ENCODE measurements at regions not wholly inside any gene's neighbourhood (a gene's known extent, or its start where the extent isn't known, plus 50 kb on each side); places are given as distances from the start of the nearest gene placed in this dataset.

DNA sequence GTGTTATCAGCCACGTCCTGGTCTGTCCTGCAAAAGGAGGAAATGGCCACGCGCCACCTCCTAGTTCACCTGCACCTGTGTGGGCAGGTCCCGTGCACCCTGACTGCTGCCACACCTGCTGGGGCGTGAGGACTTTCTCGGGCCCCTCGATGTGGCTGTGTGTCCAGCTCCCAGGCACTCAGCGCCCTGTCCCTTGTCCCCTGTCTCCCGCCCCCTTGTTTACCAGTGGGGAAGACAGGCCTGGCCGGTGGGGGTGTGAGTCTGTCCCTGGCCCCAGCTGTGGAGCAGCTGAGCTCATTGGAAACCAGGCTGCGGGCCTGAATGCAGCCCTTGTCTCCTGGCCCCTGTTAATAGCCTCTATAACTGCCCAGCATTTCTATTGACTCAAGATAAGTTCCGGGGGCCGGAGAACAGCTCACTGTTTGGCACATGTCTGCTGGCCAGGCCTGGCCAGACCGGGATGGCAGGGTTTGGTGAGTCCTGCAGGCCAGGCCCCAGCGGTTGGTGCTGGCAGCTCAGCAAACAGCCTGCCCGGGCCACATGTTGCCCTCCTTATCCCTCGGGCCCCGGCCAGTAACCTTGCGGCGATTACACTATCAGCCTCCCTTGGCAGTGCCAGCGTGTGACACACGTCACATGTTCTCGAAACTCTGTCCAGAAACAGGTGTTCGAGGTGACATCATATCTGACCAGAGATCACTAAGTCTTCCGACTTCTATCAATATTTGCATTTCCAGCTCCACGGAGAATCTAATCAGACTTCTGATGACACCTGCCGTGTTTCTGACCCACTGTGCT lies 52.1 kb downstream of the FOXL3 start:
- no peak overlapping the region for H3K9ac ChIP-seq (ENCODE audit: low read length)
- no peaks in the 10 kb centered on the region for H3K27me3 ChIP-seq (ENCODE audit: insufficient read depth, low read length)
- H3K36me3 ChIP-seq (ENCODE audit: control insufficient read depth in 1 of 2, insufficient read depth in 2 of 2, low read length in 2 of 2): no peaks in the 10 kb centered on the region
- H3K4me3 ChIP-seq (replicated peaks in 1 of 2; ENCODE audit: low read depth in 1 of 2, low read length in 2 of 2): no peak overlapping the region
- CTCF ChIA-PET: no interaction called here
- intact Hi-C loops (cut with micrococcal nuclease): no loop called here
- H4K20me1 ChIP-seq (ENCODE audit: insufficient read depth): no peaks in the 10 kb centered on the region
- DNase-seq (ENCODE audit: low read depth, low spot score) (no peak), ATAC-seq (no peak)
- no peak overlapping the region for H3K4me2 ChIP-seq (ENCODE audit: low read length)
- H3K9me2 ChIP-seq (ENCODE audit: insufficient read depth): no peaks in the 10 kb centered on the region
- RAD21 ChIA-PET (ENCODE audit: low non-redundant PET in 1 of 2, low total read pairs in 2 of 2, uncharacterized antibody in 2 of 2, unreplicated experiment in 2 of 2): no interaction called here
- H3K27ac ChIP-seq (ENCODE audit: low read depth, low read length): no peak overlapping the region
- TF ChIP-seq JUND (IDR thresholded peaks at IDR 0.05): no peak
- no peak for TF ChIP-seq POLR2A (IDR thresholded peaks at IDR 0.05; ENCODE audit: borderline replicate concordance, extremely low read depth, insufficient read depth, insufficient read length)
- TF ChIP-seq EZH2phosphoT487 (IDR thresholded peaks at IDR 0.05; ENCODE audit: borderline replicate concordance): no peak
- TF ChIP-seq ZNF274 (IDR thresholded peaks at IDR 0.05; ENCODE audit: low read depth, low read length): no peak
- TF ChIP-seq, protein P1, sequence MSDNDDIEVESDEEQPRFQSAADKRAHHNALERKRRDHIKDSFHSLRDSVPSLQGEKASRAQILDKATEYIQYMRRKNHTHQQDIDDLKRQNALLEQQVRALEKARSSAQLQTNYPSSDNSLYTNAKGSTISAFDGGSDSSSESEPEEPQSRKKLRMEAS (IDR thresholded peaks at IDR 0.05): no peak
- TF ChIP-seq EGR1 (IDR thresholded peaks at IDR 0.05; ENCODE audit: low read depth): no peak
- TF ChIP-seq YY1 (IDR thresholded peaks at IDR 0.05; ENCODE audit: extremely low read depth, insufficient replicate concordance, low read depth, low read length): no peak
- H3K9me3 ChIP-seq (ENCODE audit: control insufficient read depth in 1 of 2, insufficient read depth in 1 of 2, low read depth in 1 of 2, low read length in 2 of 2): no peaks in the 10 kb centered on the region
- H2AFZ ChIP-seq (ENCODE audit: low read depth, low read length, poor library complexity, severe bottlenecking): no peak overlapping the region
- POLR2A ChIA-PET: no interaction called here
- BruUV-seq (replicated peaks): no TSS peak
- no peaks in the 10 kb centered on the region for H3K4me1 ChIP-seq (ENCODE audit: control insufficient read depth in 1 of 2, insufficient read depth in 2 of 2, low read length in 2 of 2)
- no peaks in the 10 kb centered on the region for H3K79me2 ChIP-seq (ENCODE audit: insufficient read depth, low read length)

DNA sequence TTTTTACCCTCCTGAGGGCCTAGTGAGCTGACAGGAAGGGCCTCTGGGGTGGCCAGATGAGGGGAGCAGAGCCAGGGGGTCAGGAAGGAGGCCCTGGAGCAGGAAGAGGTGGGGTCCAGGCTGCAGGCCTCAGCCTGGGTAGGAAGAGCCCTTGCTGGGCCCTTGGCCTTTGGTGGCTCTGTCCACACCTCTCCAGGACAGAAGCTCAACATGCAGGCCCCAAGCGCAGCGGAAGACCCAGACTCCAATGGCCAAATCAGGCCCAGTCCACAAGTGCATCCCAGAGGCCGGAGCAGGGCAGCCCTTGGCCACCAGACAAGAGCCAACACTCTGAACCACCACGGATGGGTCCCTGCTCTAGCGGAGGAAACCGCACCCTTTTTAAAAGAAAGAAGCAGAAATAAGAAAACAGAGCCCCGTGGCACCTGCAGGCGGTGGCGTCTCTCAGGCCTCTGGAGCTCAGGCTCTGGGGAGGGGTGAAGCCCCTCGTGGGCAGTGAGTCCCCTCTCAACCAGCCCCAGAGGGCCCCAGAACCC lies 52.8 kb downstream of the FOXL3 start:
- no peaks in the 10 kb centered on the region for H3K4me1 ChIP-seq (ENCODE audit: control insufficient read depth in 1 of 2, insufficient read depth in 2 of 2, low read length in 2 of 2)
- intact Hi-C loops (cut with micrococcal nuclease): no loop called here
- H3K4me2 ChIP-seq (ENCODE audit: low read length): no peak overlapping the region
- H3K36me3 ChIP-seq (ENCODE audit: control insufficient read depth in 1 of 2, insufficient read depth in 2 of 2, low read length in 2 of 2): no peaks in the 10 kb centered on the region
- H3K27me3 ChIP-seq (ENCODE audit: insufficient read depth, low read length): no peaks in the 10 kb centered on the region
- H4K20me1 ChIP-seq (ENCODE audit: insufficient read depth): no peaks in the 10 kb centered on the region
- RAD21 ChIA-PET (ENCODE audit: low non-redundant PET in 1 of 2, low total read pairs in 2 of 2, uncharacterized antibody in 2 of 2, unreplicated experiment in 2 of 2): no interaction called here
- CTCF ChIA-PET: no interaction called here
- DNase-seq (ENCODE audit: low read depth, low spot score) (no peak), ATAC-seq (no peak)
- no peaks in the 10 kb centered on the region for H3K9me2 ChIP-seq (ENCODE audit: insufficient read depth)
- POLR2A ChIA-PET: no interaction called here
- H3K9ac ChIP-seq (ENCODE audit: low read length): no peak overlapping the region
- no TSS peak for BruUV-seq (replicated peaks)
- no peaks in the 10 kb centered on the region for H3K9me3 ChIP-seq (ENCODE audit: control insufficient read depth in 1 of 2, insufficient read depth in 1 of 2, low read depth in 1 of 2, low read length in 2 of 2)
- no peak overlapping the region for H3K27ac ChIP-seq (ENCODE audit: low read depth, low read length)
- no peak overlapping the region for H2AFZ ChIP-seq (ENCODE audit: low read depth, low read length, poor library complexity, severe bottlenecking)
- TF ChIP-seq EGR1 (IDR thresholded peaks at IDR 0.05; ENCODE audit: low read depth): no peak
- no peak for TF ChIP-seq SIN3A (IDR thresholded peaks at IDR 0.05; ENCODE audit: low read depth)
- no peak for TF ChIP-seq TCF7L2 (IDR thresholded peaks at IDR 0.05; ENCODE audit: borderline replicate concordance, extremely low read depth, insufficient read depth, insufficient read length)
- TF ChIP-seq POLR2AphosphoS5 (IDR thresholded peaks at IDR 0.05; ENCODE audit: low read depth, low read length): no peak
- no peak for TF ChIP-seq SRF (IDR thresholded peaks at IDR 0.05; ENCODE audit: low read depth)
- H3K4me3 ChIP-seq (replicated peaks in 1 of 2; ENCODE audit: low read depth in 1 of 2, low read length in 2 of 2): no peak overlapping the region
- no peaks in the 10 kb centered on the region for H3K79me2 ChIP-seq (ENCODE audit: insufficient read depth, low read length)
